ENCODE measurements at regions not wholly inside any gene's neighbourhood (a gene's known extent, or its start where the extent isn't known, plus 50 kb on each side); places are given as distances from the start of the nearest gene placed in this dataset.

- no peak for TF ChIP-seq POLR2A (IDR thresholded peaks at IDR 0.05)
- no peak for TF ChIP-seq CTCF (IDR thresholded peaks at IDR 0.05)
- no peak for TF ChIP-seq POLR2AphosphoS5 (IDR thresholded peaks at IDR 0.05)
- TF ChIP-seq EP300 (IDR thresholded peaks at IDR 0.05) = no peak
Measured at GRCh38 chr10:130772676-130773075, 538.8 kb downstream of the TCERG1L start.
